HepG2 (cell line): ENCODE measurements at regions not wholly inside any gene's neighbourhood (a gene's known extent, or its start where the extent isn't known, plus 50 kb on each side); places are given as distances from the start of the nearest gene placed in this dataset.

Experiments used
- KAT2B ChIP-seq: fragments of 150-350 bp; IDR thresholded peaks from 2 replicates; pipeline ENCODE4 v1.6.1; 2014; ENCODE audit warnings: low read depth, low read length, borderline replicate concordance
- MEF2D ChIP-seq: sonication (generic); formaldehyde crosslinking; IDR thresholded peaks from 2 replicates; pipeline ENCODE4 v1.5.1; 2020; ENCODE audit warnings: mild to moderate bottlenecking, missing genetic modification reagents
- NFIC ChIP-seq: IDR thresholded peaks from 2 replicates; pipeline ENCODE4 v1.6.1; 2012; ENCODE audit warnings: mild to moderate bottlenecking, low read length, inconsistent platforms
- POLR2A ChIP-seq, 2 experiments: IDR thresholded peaks; 2 replicates each; pipeline ENCODE4 v1.6.1; 2011; ENCODE audit warnings: low read depth in 2 of 2, low read length in 2 of 2, mild to moderate bottlenecking in 1 of 2, moderate library complexity in 1 of 2; ENCODE audit not compliant: insufficient read depth in 1 of 2
- SIN3A ChIP-seq: IDR thresholded peaks from 2 replicates; pipeline ENCODE4 v1.6.1; 2011; ENCODE audit warnings: low read depth, mild to moderate bottlenecking, control low read depth, low read length, borderline replicate concordance
- SMC3 ChIP-seq: IDR thresholded peaks from 2 replicates; pipeline ENCODE4 v1.6.1; 2011; ENCODE audit warnings: low read length, improper control_type of control experiment
- ZNF724P ChIP-seq: sonication (generic); formaldehyde crosslinking; IDR thresholded peaks from 2 replicates; pipeline ENCODE4 v1.8.0; 2022; ENCODE audit warnings: missing genetic modification reagents, borderline replicate concordance
- ZNF773 ChIP-seq: sonication (generic); formaldehyde crosslinking; IDR thresholded peaks from 2 replicates; pipeline ENCODE4 v1.4.0; 2020; ENCODE audit warnings: missing genetic modification reagents, borderline replicate concordance
- ZNF782 ChIP-seq: sonication (generic); formaldehyde crosslinking; IDR thresholded peaks from 2 replicates; pipeline ENCODE4 v1.4.0; 2020; ENCODE audit warnings: missing genetic modification reagents, mild to moderate bottlenecking, borderline replicate concordance
- TF ChIP-seq, protein P1 (sequence below): sonication (generic); formaldehyde crosslinking; IDR thresholded peaks from 2 replicates; pipeline ENCODE4 v1.5.0; 2020; ENCODE audit warnings: mild to moderate bottlenecking, missing genetic modification reagents, moderate library complexity
- TF ChIP-seq, protein P2 (sequence below): IDR thresholded peaks from 2 replicates; pipeline ENCODE4 v1.6.1; 2012; ENCODE audit warnings: inconsistent platforms

DNA sequence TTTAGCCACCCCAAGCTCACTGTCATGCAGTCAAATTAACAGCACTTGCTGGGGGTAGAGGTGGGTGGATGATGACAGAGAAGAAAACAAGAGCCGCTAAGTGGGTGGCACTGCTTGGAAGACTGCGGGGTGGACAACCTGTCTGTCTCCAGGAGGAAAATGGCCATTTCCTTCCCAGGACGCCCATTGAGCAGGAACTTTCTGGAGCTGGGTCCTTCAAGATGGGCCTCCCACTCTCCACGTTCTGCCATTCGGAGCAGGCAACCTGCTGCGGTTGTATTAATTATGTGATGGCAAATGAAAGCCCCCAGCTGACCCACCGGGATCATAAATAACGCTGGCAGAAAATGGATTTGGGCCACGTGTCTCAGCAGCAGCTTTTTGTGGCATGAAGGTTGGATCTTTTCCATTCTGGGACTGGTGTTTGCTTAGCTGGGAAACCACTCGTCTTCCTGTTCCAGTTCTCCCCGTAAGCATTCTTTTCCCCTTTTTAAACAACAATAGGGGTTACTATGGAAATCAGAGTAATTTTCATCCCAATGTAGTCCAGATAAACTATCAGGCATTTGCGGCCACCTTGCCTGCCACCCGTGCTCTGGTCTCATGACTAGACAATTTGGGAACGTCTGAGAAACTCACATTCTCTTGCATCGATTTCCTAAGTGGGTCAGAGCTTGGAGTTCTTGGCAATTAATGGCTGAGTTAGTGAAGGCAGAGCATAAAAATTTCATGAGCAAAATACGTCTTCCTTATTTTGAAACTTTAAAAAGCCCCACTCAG, 215.5 kb downstream of the ANKRD60 start:
- no peak for TF ChIP-seq SMC3
- TF ChIP-seq ZNF782 (CRISPR knock-in tag) = no peak
- TF ChIP-seq ZNF724P = no peak
- no peak for TF ChIP-seq MEF2D (CRISPR knock-in tag)
- no peak for TF ChIP-seq POLR2A (IDR thresholded peaks at IDR 0.05; ENCODE audit: insufficient read depth in 1 of 2, low read depth in 2 of 2, low read length in 2 of 2)
- TF ChIP-seq, protein P1, sequence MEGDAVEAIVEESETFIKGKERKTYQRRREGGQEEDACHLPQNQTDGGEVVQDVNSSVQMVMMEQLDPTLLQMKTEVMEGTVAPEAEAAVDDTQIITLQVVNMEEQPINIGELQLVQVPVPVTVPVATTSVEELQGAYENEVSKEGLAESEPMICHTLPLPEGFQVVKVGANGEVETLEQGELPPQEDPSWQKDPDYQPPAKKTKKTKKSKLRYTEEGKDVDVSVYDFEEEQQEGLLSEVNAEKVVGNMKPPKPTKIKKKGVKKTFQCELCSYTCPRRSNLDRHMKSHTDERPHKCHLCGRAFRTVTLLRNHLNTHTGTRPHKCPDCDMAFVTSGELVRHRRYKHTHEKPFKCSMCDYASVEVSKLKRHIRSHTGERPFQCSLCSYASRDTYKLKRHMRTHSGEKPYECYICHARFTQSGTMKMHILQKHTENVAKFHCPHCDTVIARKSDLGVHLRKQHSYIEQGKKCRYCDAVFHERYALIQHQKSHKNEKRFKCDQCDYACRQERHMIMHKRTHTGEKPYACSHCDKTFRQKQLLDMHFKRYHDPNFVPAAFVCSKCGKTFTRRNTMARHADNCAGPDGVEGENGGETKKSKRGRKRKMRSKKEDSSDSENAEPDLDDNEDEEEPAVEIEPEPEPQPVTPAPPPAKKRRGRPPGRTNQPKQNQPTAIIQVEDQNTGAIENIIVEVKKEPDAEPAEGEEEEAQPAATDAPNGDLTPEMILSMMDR = no peak
- TF ChIP-seq ZNF773 (CRISPR knock-in tag) = no peak
- TF ChIP-seq SIN3A = no peak
- TF ChIP-seq, protein P2, sequence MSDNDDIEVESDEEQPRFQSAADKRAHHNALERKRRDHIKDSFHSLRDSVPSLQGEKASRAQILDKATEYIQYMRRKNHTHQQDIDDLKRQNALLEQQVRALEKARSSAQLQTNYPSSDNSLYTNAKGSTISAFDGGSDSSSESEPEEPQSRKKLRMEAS = no peak
- TF ChIP-seq KAT2B = no peak
- TF ChIP-seq NFIC = no peak
